Adrenal gland (tissue), 9 donors: ENCODE measurements at regions not wholly inside any gene's neighbourhood (a gene's known extent, or its start where the extent isn't known, plus 50 kb on each side); places are given as distances from the start of the nearest gene placed in this dataset.

Experiments
- DNase-seq, 7 donors: peaks; one replicate each; pipeline ENCODE4 v3.0.0-alpha.2; 2019 to 2020
- H3K27ac ChIP-seq, 5 donors: fragments of 200-600 bp; sonication (generic) in 4 of 5; 1 replicate in 3 of 5; 2 replicates in 2 of 5; pipeline versions ENCODE4 v1.5.1 to v1.8.0; 2016 to 2020; ENCODE audit warnings: mild to moderate bottlenecking in 1 of 5
- H3K27me3 ChIP-seq: fragments of 200-600 bp; 2 replicates; pipeline ENCODE4 v1.8.0; 2021
- H3K36me3 ChIP-seq, 2 donors: fragments of 200-600 bp; replicated peaks in 1 of 2; 1 replicate in 1 of 2; 2 replicates in 1 of 2; pipeline versions ENCODE4 v1.5.1 to v1.8.0; 2018 to 2022
- H3K4me1 ChIP-seq, 2 donors: fragments of 200-600 bp; replicated peaks in 1 of 2; 1 replicate in 1 of 2; 2 replicates in 1 of 2; pipeline versions ENCODE4 v1.5.1 to v1.8.0; 2018 to 2021
- H3K4me3 ChIP-seq, 4 donors: fragments of 200-600 bp; sonication (generic) in 3 of 4; one replicate each; pipeline ENCODE4 v1.5.1; 2016 to 2018
- H3K9me3 ChIP-seq, 3 donors: fragments of 200-600 bp; sonication (generic) in 1 of 3; replicated peaks in 1 of 3; 1 replicate in 2 of 3; 2 replicates in 1 of 3; pipeline versions ENCODE4 v1.5.1 to v1.8.0; 2016 to 2021
- POLR2A ChIP-seq, 2 donors: fragments of 450-650 bp; IDR thresholded peaks; one replicate each; pipeline ENCODE4 v1.6.1; 2017; ENCODE audit warnings: antibody characterized with exemption in 2 of 2, mild to moderate bottlenecking in 2 of 2, moderate library complexity in 1 of 2
- WGBS, 4 donors: extraction: QIAGEN DNeasy Blood & Tissue Kit in 2 of 4; methylation state at CpG; one replicate each; pipeline versions ENCODE4 v1.1.5 to v1.1.7; 2013 to 2017; 5-methylcytosine and 5-hydroxymethylcytosine counted together
- intact Hi-C, 2 donors: fragments of 100-400 bp; cut with DNase I; formaldehyde crosslinking; loops; one replicate each; pipeline versions ENCODE4 v1.14.1 to v1.15.0; 2022 to 2023
- TF ChIP-seq, protein P1 (sequence below), 6 experiments: fragments of 450-650 bp in 4 of 6; fragments of 200-600 bp in 2 of 6; sonication (generic) in 1 of 6; IDR thresholded peaks; 1 replicate in 5 of 6; 2 replicates in 1 of 6; pipeline versions ENCODE4 v1.5.1 to v1.8.0; 2016 to 2021; ENCODE audit warnings: antibody characterized with exemption in 6 of 6, mild to moderate bottlenecking in 2 of 6, moderate library complexity in 1 of 6
- donor health status: healthy with polysubstance abuse.
- donor health status: Bipolar disorder and iron deficiency.
- donor health status: DM: yes; HTN: yes; CAD: no.
- donor health status: DM: no; HTN: no; CAD: no.
- donor health status: DM: no; HTN: no; CAD: no.

DNA sequence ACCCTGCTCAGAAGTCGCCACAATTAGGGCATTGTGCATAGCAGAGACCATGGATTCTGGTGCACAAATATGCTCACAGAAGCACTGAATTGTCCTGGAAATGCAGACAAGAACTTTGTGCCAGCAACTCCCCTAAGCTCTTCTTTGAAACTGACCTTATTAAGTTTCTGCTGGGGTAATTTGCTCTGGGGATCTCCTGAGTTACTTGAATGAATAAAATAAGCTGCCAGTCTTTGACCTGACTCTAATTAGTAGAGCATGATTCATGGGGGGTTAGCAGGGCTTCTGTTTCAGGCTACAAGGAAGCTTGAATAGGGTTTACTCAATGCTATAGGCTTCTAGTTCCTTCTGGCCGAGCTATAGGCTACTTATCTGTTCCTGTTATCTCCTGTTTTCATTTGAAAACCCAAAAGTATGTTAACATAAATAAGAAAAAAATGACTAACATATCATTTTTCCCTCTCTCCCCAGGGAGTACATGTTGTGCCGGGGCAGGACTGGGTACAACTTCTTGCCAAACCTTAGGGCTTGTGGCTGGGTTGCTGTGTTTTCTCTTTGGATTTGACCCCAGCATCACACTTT, 169.0 kb upstream of the TMEM229A start:
- Histone ChIP-seq H3K9me3 (no peaks in the 10 kb centered on the region), H3K4me1 (no peaks in the 10 kb centered on the region), H3K27me3 (no peaks in the 10 kb centered on the region), H3K36me3 (no peaks in the 10 kb centered on the region), H3K4me3 (no peak overlapping the region), H3K27ac (no peak overlapping the region)
- DNase-seq: no peak
- TF ChIP-seq, protein P1, sequence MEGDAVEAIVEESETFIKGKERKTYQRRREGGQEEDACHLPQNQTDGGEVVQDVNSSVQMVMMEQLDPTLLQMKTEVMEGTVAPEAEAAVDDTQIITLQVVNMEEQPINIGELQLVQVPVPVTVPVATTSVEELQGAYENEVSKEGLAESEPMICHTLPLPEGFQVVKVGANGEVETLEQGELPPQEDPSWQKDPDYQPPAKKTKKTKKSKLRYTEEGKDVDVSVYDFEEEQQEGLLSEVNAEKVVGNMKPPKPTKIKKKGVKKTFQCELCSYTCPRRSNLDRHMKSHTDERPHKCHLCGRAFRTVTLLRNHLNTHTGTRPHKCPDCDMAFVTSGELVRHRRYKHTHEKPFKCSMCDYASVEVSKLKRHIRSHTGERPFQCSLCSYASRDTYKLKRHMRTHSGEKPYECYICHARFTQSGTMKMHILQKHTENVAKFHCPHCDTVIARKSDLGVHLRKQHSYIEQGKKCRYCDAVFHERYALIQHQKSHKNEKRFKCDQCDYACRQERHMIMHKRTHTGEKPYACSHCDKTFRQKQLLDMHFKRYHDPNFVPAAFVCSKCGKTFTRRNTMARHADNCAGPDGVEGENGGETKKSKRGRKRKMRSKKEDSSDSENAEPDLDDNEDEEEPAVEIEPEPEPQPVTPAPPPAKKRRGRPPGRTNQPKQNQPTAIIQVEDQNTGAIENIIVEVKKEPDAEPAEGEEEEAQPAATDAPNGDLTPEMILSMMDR (IDR thresholded peaks at IDR 0.05): no peak
- TF ChIP-seq POLR2A (IDR thresholded peaks at IDR 0.05): no peak
- WGBS, 4 donors: 66 to 75% (median 69%) methylated on average over 3 of the region's 3 CpGs
- intact Hi-C loops: no loop called here

DNA sequence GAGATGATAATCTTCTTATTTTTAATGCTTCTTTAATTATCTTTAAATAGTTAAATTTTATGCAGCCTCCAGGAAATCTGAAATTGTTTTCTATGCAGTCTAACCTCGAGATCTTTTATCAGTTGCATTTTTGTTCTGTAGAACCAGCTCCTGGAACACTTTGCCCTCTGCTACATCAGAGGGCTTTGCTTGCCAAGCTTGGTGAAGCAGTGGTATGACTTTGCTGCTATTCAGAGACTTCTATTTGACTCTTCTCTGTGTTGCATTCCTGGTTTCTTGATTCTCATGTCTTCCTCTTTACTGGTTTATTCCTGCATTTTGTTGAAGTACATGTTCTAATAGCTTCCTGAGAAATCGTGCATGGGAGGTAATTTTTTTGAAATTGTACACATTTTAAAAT, 163.7 kb upstream of the TMEM229A start:
- H3K4me1 ChIP-seq: no peaks in the 10 kb centered on the region
- H3K27me3 ChIP-seq: no peaks in the 10 kb centered on the region
- H3K4me3 ChIP-seq: no peak overlapping the region
- no peaks in the 10 kb centered on the region for H3K36me3 ChIP-seq
- TF ChIP-seq, protein P1 (IDR thresholded peaks at IDR 0.05): no peak
- no peak for TF ChIP-seq POLR2A (IDR thresholded peaks at IDR 0.05)
- WGBS, 4 donors: 33 to 50% (median 36%) methylated on average over 2 of the region's 2 CpGs
- no peak for DNase-seq
- no peak overlapping the region for H3K27ac ChIP-seq
- intact Hi-C loops: no loop called here
- H3K9me3 ChIP-seq: no peaks in the 10 kb centered on the region

DNA sequence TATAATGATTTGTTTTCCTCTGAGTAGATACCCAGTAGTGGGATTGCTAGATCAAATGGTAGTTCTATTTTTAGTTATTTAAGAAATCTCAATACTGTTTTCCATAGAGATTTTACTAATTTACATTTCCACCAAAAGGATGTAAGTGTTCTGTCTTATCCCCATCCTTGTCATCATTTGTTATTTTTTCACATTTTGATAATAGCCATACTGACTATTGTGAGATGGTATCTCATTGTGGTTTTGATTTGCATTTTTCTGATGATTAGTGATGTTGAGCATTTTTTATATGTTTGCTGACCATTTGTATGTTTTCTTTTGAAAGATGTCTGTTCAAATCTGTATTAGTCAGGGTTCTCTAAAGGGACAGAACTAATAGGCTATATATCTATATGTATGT, 160.0 kb upstream of the TMEM229A start:
- H3K9me3 ChIP-seq: no peaks in the 10 kb centered on the region
- no peaks in the 10 kb centered on the region for H3K27me3 ChIP-seq
- no peaks in the 10 kb centered on the region for H3K36me3 ChIP-seq
- no peak overlapping the region for H3K27ac ChIP-seq
- intact Hi-C loops: no loop called here
- DNase-seq: no peak
- no peaks in the 10 kb centered on the region for H3K4me1 ChIP-seq
- no peak for TF ChIP-seq POLR2A (IDR thresholded peaks at IDR 0.05)
- TF ChIP-seq, protein P1 (IDR thresholded peaks at IDR 0.05): no peak
- H3K4me3 ChIP-seq: no peak overlapping the region

DNA sequence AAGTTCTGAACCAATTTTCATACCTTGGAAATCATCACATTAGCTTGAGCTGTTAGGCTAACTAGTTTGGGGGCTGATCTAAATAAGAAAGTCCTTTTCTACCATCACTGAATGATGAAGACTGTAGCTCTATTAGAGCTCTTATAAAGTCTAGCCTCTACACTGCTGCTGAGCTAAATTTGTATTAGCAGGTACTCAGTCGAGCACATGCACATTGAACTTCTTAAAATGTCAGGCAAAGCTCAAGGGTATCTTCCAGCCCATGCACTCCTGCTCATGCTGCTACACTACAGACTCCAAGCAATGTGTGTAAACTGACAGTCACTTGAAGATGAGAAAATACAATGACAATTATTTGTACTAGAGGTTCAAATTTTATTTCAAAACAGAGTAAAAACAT, 158.8 kb upstream of the TMEM229A start:
- Histone ChIP-seq H3K27ac (no peak overlapping the region), H3K4me1 (no peaks in the 10 kb centered on the region), H3K36me3 (no peaks in the 10 kb centered on the region), H3K27me3 (no peaks in the 10 kb centered on the region), H3K9me3 (no peaks in the 10 kb centered on the region), H3K4me3 (no peak overlapping the region)
- intact Hi-C loops: no loop called here
- 33 to 60% (median 41%) methylated on average over 1 of the region's 1 CpG for WGBS, 4 donors
- DNase-seq: no peak
- TF ChIP-seq, protein P1 (IDR thresholded peaks at IDR 0.05): no peak
- TF ChIP-seq POLR2A (IDR thresholded peaks at IDR 0.05): no peak
